ENCODE measurements at regions not wholly inside any gene's neighbourhood (a gene's known extent, or its start where the extent isn't known, plus 50 kb on each side); places are given as distances from the start of the nearest gene placed in this dataset.

DNA sequence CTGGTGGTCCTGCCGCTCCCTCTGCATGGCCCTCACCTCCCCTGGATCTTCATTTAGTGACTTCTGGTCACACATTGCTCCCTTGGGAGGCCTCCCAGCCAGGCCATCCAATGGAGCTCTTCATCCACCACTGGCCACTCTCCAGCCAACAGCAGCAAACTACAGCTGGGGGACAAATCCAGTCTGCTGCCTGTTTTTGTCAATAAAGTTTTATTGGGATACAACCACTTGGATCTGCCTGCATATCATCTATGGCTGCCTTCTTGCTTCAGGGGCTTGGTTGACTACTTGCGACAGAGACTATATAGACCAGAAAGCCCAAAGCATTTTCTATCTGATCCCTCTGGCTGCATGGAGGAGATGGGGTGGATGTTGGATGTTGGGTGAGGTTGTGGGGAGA is 156.6 kb upstream of the SULF2 start:
- no peak for DNase-seq
- H3K4me3 ChIP-seq = no peak overlapping the region
- no peaks in the 10 kb centered on the region for H3K9me3 ChIP-seq
- no peaks in the 10 kb centered on the region for H3K36me3 ChIP-seq
- H3K4me1 ChIP-seq = no peaks in the 10 kb centered on the region
- intact Hi-C loops (cut with DNase I; ENCODE audit: low total_unique reads) = no loop called here
- TF ChIP-seq POLR2A (IDR thresholded peaks at IDR 0.05) = no peak
- TF ChIP-seq, protein P1, sequence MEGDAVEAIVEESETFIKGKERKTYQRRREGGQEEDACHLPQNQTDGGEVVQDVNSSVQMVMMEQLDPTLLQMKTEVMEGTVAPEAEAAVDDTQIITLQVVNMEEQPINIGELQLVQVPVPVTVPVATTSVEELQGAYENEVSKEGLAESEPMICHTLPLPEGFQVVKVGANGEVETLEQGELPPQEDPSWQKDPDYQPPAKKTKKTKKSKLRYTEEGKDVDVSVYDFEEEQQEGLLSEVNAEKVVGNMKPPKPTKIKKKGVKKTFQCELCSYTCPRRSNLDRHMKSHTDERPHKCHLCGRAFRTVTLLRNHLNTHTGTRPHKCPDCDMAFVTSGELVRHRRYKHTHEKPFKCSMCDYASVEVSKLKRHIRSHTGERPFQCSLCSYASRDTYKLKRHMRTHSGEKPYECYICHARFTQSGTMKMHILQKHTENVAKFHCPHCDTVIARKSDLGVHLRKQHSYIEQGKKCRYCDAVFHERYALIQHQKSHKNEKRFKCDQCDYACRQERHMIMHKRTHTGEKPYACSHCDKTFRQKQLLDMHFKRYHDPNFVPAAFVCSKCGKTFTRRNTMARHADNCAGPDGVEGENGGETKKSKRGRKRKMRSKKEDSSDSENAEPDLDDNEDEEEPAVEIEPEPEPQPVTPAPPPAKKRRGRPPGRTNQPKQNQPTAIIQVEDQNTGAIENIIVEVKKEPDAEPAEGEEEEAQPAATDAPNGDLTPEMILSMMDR (IDR thresholded peaks at IDR 0.05) = no peak
- no peaks in the 10 kb centered on the region for H3K27me3 ChIP-seq
- H3K27ac ChIP-seq = no peak overlapping the region

DNA sequence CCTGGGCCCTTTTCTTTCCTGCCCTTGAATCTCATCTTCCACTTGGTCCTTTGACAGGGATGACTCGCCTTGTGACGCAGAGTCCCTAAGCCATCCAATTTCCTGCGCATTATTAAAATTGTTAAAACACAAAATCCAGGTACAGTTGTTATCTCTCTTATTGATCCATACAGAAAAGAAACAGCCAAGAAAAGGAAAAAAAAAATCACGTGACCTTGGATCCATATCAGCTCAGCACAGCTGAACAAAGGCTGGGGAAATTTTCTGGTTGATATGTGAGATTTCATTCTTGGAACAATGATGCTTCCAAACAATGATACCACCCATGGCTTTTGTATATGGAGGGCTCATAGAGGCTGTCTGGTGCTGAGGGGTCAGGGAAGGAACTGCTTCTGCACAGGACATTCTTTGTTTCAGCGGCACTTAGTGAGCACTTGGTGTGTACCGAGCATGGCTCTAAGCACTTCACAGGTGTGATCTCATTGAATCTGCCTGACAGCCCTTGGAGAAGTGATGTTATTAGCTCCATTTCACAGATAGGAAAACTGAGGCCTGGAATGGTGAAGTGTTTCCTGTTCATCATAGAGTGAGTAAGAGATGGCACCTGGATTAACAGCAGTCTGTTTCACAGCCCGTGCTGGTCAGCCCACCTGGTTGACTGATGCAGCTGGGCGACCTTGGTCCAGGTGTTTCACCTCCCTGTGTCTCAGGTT is 155.0 kb upstream of the SULF2 start:
- TF ChIP-seq, protein P1 (IDR thresholded peaks at IDR 0.05) = no peak
- no peak for TF ChIP-seq POLR2A (IDR thresholded peaks at IDR 0.05)
- Histone ChIP-seq H3K27me3 (no peaks in the 10 kb centered on the region), H3K27ac (no peak overlapping the region), H3K4me3 (no peak overlapping the region), H3K4me1 (no peaks in the 10 kb centered on the region), H3K36me3 (no peaks in the 10 kb centered on the region), H3K9me3 (no peaks in the 10 kb centered on the region)
- intact Hi-C loops (cut with DNase I; ENCODE audit: low total_unique reads) = no loop called here
- no peak for DNase-seq

DNA sequence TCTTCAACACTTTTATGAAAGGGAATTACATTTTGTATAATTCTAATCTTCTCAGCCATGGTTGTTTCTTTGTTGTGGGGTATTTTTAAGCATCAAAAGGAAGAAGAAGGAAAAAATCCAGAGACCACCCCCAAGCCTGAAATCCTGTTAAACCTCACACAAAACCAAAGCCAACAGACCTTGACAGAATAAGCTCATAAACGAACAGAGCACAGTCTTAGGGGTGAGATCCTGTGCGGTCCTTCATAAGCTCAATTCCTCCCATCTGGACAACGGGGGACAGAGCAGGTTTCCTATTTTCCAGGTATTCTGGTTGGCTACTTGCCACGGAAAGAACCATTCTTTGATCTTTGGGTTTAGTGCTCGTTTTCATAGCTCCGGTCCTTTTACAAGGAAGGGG is 151.3 kb upstream of the SULF2 start:
- H3K4me1 ChIP-seq = no peaks in the 10 kb centered on the region
- H3K4me3 ChIP-seq = no peak overlapping the region
- no peak overlapping the region for H3K27ac ChIP-seq
- no peaks in the 10 kb centered on the region for H3K9me3 ChIP-seq
- no peak for TF ChIP-seq POLR2A (IDR thresholded peaks at IDR 0.05)
- TF ChIP-seq, protein P1 (IDR thresholded peaks at IDR 0.05) = no peak
- no peak for DNase-seq
- H3K27me3 ChIP-seq = no peaks in the 10 kb centered on the region
- H3K36me3 ChIP-seq = no peaks in the 10 kb centered on the region
- intact Hi-C loops (cut with DNase I; ENCODE audit: low total_unique reads) = no loop called here

DNA sequence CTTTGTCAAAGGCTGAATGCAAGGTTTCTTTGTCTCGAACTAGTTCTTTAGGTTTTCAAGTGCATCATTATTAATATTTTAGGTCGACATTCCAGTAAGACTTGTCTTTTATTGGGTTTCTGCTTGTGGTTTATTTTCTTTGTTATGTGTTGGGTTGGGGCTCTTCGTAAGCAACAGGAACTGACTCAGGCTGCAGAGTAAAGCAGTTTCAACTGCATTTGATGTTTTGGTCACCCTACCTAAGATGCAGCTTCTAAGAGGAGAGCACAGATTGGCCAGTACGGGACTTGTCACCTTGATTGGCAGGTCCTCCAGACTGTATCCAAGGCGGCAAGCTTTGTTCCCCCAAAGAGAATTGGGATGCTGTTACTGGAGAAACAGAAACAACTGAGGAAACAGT is 149.5 kb upstream of the SULF2 start:
- TF ChIP-seq, protein P1 (IDR thresholded peaks at IDR 0.05) = no peak
- TF ChIP-seq POLR2A (IDR thresholded peaks at IDR 0.05) = no peak
- no peaks in the 10 kb centered on the region for H3K4me1 ChIP-seq
- no peak overlapping the region for H3K4me3 ChIP-seq
- H3K27me3 ChIP-seq = no peaks in the 10 kb centered on the region
- no peak overlapping the region for H3K27ac ChIP-seq
- no peaks in the 10 kb centered on the region for H3K36me3 ChIP-seq
- no peak for DNase-seq
- no peaks in the 10 kb centered on the region for H3K9me3 ChIP-seq
- intact Hi-C loops (cut with DNase I; ENCODE audit: low total_unique reads) = no loop called here

DNA sequence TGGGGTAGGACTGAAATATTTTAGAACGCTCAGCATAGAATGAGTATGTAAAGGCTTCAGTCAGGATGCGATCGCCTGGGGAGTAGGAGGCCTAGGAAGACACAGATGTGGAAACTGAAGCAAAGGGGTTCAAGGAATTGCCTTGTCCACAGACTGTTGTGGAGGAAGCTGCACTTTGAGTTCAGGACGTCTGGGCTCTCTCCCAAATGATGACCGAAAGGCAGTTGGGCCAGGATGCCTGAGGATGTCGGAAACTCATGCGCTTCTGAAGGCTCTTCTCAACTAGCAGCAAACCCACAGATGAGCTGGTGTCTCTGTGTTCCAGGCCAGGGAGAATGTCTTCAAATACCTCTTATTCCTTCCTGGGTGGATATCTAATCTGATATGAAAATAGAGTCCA is 146.2 kb upstream of the SULF2 start:
- TF ChIP-seq, protein P1 (IDR thresholded peaks at IDR 0.05) = no peak
- no peak for TF ChIP-seq POLR2A (IDR thresholded peaks at IDR 0.05)
- Histone ChIP-seq H3K4me3 (no peak overlapping the region), H3K4me1 (no peaks in the 10 kb centered on the region), H3K9me3 (no peaks in the 10 kb centered on the region), H3K27me3 (no peaks in the 10 kb centered on the region), H3K36me3 (no peaks in the 10 kb centered on the region), H3K27ac (no peak overlapping the region)
- DNase-seq = no peak
- intact Hi-C loops (cut with DNase I; ENCODE audit: low total_unique reads) = no loop called here
